HCT116 (cell line): ENCODE measurements at regions not wholly inside any gene's neighbourhood (a gene's known extent, or its start where the extent isn't known, plus 50 kb on each side); places are given as distances from the start of the nearest gene placed in this dataset.

Experiments used
- ATAC-seq: fragments of 200-7000 bp; cut with Tn5 transposase; 2 replicates; pipeline ENCODE4 v1.9.1; 2020; ENCODE audit warnings: mild to moderate bottlenecking, moderate library complexity
- BruUV-seq: library from RNA; stranded (reverse); fragments of 400-500 nt; replicated peaks from 2 replicates; lab custom pipeline; 2021; lab: Mats Ljungman, UMichigan
- CTCF ChIA-PET: fragments of 300-600 bp; sonication (Branson Sonifier 250); formaldehyde crosslinking; loops from one replicate; lab custom pipeline; 2021; ENCODE audit warnings: antibody characterized with exemption; lab: Charles Lee
- POLR2A ChIA-PET: fragments of 300-600, 350-600 bp; sonication (Branson Sonifier 250); formaldehyde crosslinking; loops from one replicate; lab custom pipeline; 2021; ENCODE audit warnings: antibody characterized with exemption; lab: Charles Lee
- RAD21 ChIA-PET, 2 experiments: fragments of 300-600 bp; sonication (Branson Sonifier 250); formaldehyde crosslinking; loops; one replicate each; lab custom pipeline; 2023; ENCODE audit warnings: low total read pairs in 2 of 2; ENCODE audit not compliant: uncharacterized antibody in 2 of 2, unreplicated experiment in 2 of 2, low non-redundant PET in 1 of 2; lab: Charles Lee
- DNase-seq: peaks from one replicate; pipeline ENCODE4 v3.0.0-alpha.2; 2010; ENCODE audit warnings: low read depth, low spot score
- H2AFZ ChIP-seq: fragments of 200-600 bp; shearing (Covaris generic), sonication (generic); 2 replicates; pipeline ENCODE4 v1.6.1; 2017; ENCODE audit warnings: low read depth, mixed run types, mixed read lengths, antibody characterized with exemption, low read length; ENCODE audit not compliant: poor library complexity, severe bottlenecking
- H3K27ac ChIP-seq: 2 replicates; pipeline ENCODE4 v1.5.1; 2012; ENCODE audit warnings: low read depth, low read length
- H3K27me3 ChIP-seq: fragments of 200-600 bp; sonication (generic); 2 replicates; pipeline ENCODE4 v1.6.1; 2016; ENCODE audit warnings: mixed run types, low read length, mixed read lengths; ENCODE audit not compliant: insufficient read depth
- H3K36me3 ChIP-seq, 2 experiments: fragments of 200-500 bp in 1 of 2; fragments of 200-600 bp in 1 of 2; sonication (Bioruptor generic) in 1 of 2; sonication (generic) in 1 of 2; 2 replicates each; pipeline versions ENCODE4 v1.5.1 to v1.6.1; 2014 to 2016; ENCODE audit warnings: low read length in 2 of 2, inconsistent platforms in 1 of 2, mixed read lengths in 1 of 2, mixed run types in 1 of 2; ENCODE audit not compliant: insufficient read depth in 2 of 2, control insufficient read depth in 1 of 2
- H3K4me1 ChIP-seq, 2 experiments: fragments of 200-600 bp in 1 of 2; sonication (generic) in 1 of 2; 2 replicates each; pipeline versions ENCODE4 v1.5.1 to v1.6.1; 2012 to 2017; ENCODE audit warnings: low read length in 2 of 2, inconsistent platforms in 1 of 2, mild to moderate bottlenecking in 1 of 2, mixed read lengths in 1 of 2, mixed run types in 1 of 2, moderate library complexity in 1 of 2; ENCODE audit not compliant: insufficient read depth in 2 of 2, control insufficient read depth in 1 of 2
- H3K4me2 ChIP-seq: fragments of 200-600 bp; sonication (generic); 2 replicates; pipeline ENCODE4 v1.6.1; 2017; ENCODE audit warnings: mixed run types, low read length, mixed read lengths
- H3K4me3 ChIP-seq, 2 experiments: fragments of 200-600 bp in 1 of 2; sonication (generic) in 1 of 2; replicated peaks in 1 of 2; 2 replicates each; pipeline ENCODE4 v1.5.1; 2011 to 2016; ENCODE audit warnings: low read length in 2 of 2, control low read depth in 1 of 2, low read depth in 1 of 2, mild to moderate bottlenecking in 1 of 2, mixed read lengths in 1 of 2, mixed run types in 1 of 2
- H3K79me2 ChIP-seq: fragments of 200-600 bp; sonication (generic); 2 replicates; pipeline ENCODE4 v1.6.1; 2017; ENCODE audit warnings: mild to moderate bottlenecking, mixed run types, low read length, moderate library complexity, mixed read lengths; ENCODE audit not compliant: insufficient read depth
- H3K9ac ChIP-seq: fragments of 200-600 bp; sonication (generic); 2 replicates; pipeline ENCODE4 v1.6.1; 2016; ENCODE audit warnings: low read length, mixed read lengths
- H3K9me2 ChIP-seq: fragments of 200-600 bp; sonication (generic), shearing (Covaris generic); 2 replicates; pipeline ENCODE4 v1.6.1; 2017; ENCODE audit warnings: mixed run types, mild to moderate bottlenecking, moderate library complexity; ENCODE audit not compliant: insufficient read depth
- H3K9me3 ChIP-seq, 2 experiments: fragments of 200-500 bp in 1 of 2; fragments of 200-600 bp in 1 of 2; sonication (Bioruptor generic) in 1 of 2; sonication (generic) in 1 of 2; 2 replicates each; pipeline ENCODE4 v1.6.1; 2014 to 2017; ENCODE audit warnings: low read length in 2 of 2, mixed read lengths in 2 of 2, inconsistent platforms in 1 of 2, low read depth in 1 of 2, mild to moderate bottlenecking in 1 of 2, mixed run types in 1 of 2, moderate library complexity in 1 of 2; ENCODE audit not compliant: control insufficient read depth in 1 of 2, insufficient read depth in 1 of 2
- H4K20me1 ChIP-seq: fragments of 200-600 bp; sonication (generic), shearing (Covaris generic); 2 replicates; pipeline ENCODE4 v1.6.1; 2017; ENCODE audit warnings: mixed run types, mild to moderate bottlenecking, moderate library complexity; ENCODE audit not compliant: insufficient read depth
- CBX3 ChIP-seq: IDR thresholded peaks from 2 replicates; pipeline ENCODE4 v1.6.1; 2012; ENCODE audit warnings: low read depth
- CEBPB ChIP-seq: IDR thresholded peaks from 2 replicates; pipeline ENCODE4 v1.6.1; 2012; ENCODE audit warnings: low read depth
- EGR1 ChIP-seq: IDR thresholded peaks from 2 replicates; pipeline ENCODE4 v1.6.1; 2012; ENCODE audit warnings: low read depth
- ELF1 ChIP-seq: IDR thresholded peaks from 2 replicates; pipeline ENCODE4 v1.6.1; 2012; ENCODE audit warnings: low read depth, borderline replicate concordance
- EZH2phosphoT487 ChIP-seq: fragments of 200-600 bp; IDR thresholded peaks from 2 replicates; pipeline ENCODE4 v1.6.1; 2018; ENCODE audit warnings: antibody characterized with exemption, borderline replicate concordance
- JUND ChIP-seq: IDR thresholded peaks from 2 replicates; pipeline ENCODE4 v1.6.1; 2012
- POLR2AphosphoS5 ChIP-seq: IDR thresholded peaks from 2 replicates; pipeline ENCODE4 v1.6.1; 2011; ENCODE audit warnings: mild to moderate bottlenecking, low read depth, low read length, moderate library complexity
- RAD21 ChIP-seq: IDR thresholded peaks from 2 replicates; pipeline ENCODE4 v1.6.1; 2012; ENCODE audit warnings: low read depth, mild to moderate bottlenecking
- REST ChIP-seq: IDR thresholded peaks from 2 replicates; pipeline ENCODE4 v1.6.1; 2012; ENCODE audit warnings: low read depth
- SIN3A ChIP-seq: IDR thresholded peaks from 2 replicates; pipeline ENCODE4 v1.6.1; 2012; ENCODE audit warnings: low read depth
- SP1 ChIP-seq: IDR thresholded peaks from 2 replicates; pipeline ENCODE4 v1.6.1; 2012; ENCODE audit warnings: low read depth
- SRF ChIP-seq: IDR thresholded peaks from 2 replicates; pipeline ENCODE4 v1.6.1; 2012; ENCODE audit warnings: low read depth
- ZBTB33 ChIP-seq: IDR thresholded peaks from 2 replicates; pipeline ENCODE4 v1.6.1; 2011; ENCODE audit warnings: mild to moderate bottlenecking, low read length, moderate library complexity; ENCODE audit not compliant: insufficient replicate concordance; ENCODE audit errors: extremely low read depth
- ZFX ChIP-seq: fragments of 450-650 bp; IDR thresholded peaks from 2 replicates; pipeline ENCODE4 v1.6.1; 2017
- intact Hi-C: fragments of 100-400 bp; cut with micrococcal nuclease; formaldehyde crosslinking; loops from 2 replicates; pipeline ENCODE4 v1.10.0; 2022
- TF ChIP-seq, protein P1 (sequence below): IDR thresholded peaks from 2 replicates; pipeline ENCODE4 v1.6.1; 2012
- TF ChIP-seq, protein P2 (sequence below): IDR thresholded peaks from 2 replicates; pipeline ENCODE4 v1.6.1; 2012

DNA sequence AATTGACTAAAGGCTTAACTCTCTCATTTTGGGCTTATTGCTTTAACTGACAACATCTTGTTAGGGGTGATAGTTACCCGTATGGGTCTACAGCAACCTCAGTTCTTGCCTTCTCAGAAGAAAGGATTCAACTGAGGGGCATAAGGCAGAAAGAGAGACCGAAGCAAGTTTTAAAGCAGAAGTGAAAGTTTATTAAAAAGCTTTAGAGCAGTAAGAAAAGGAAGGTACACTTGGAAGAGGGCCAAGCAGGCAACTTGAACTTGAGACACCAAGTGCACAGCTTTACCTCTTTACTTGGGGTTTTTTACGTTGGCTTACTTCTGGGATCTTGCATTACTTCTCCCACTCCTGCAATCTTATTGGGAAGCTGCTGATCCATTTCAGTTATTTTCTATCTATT lies 246.9 kb upstream of the PRR20A start:
- intact Hi-C loops = no loop called here
- no peak overlapping the region for H3K4me2 ChIP-seq
- H3K9me3 ChIP-seq = peaks cover 11 to 23% of the 10 kb centered on the region in 2 experiments; a peak in 3 of 4 replicates
- H3K27me3 ChIP-seq = no peaks in the 10 kb centered on the region
- no TSS peak for BruUV-seq
- no peak for ATAC-seq
- TF ChIP-seq CEBPB (no peak), EGR1 (no peak), JUND (no peak), RAD21 (no peak), ZBTB33 (no peak), CBX3 (no peak), EZH2phosphoT487 (no peak), SRF (no peak)
- H3K79me2 ChIP-seq = no peaks in the 10 kb centered on the region
- CTCF ChIA-PET = no interaction called here
- no peaks in the 10 kb centered on the region for H4K20me1 ChIP-seq
- POLR2A ChIA-PET = no interaction called here
- no peak for DNase-seq
- H3K4me3 ChIP-seq = no peak overlapping the region
- no peaks in the 10 kb centered on the region for H3K36me3 ChIP-seq
- RAD21 ChIA-PET = no interaction called here
- no peaks in the 10 kb centered on the region for H3K9me2 ChIP-seq
- no peaks in the 10 kb centered on the region for H3K4me1 ChIP-seq
- H3K27ac ChIP-seq = no peak overlapping the region
- no peak overlapping the region for H3K9ac ChIP-seq
- no peak overlapping the region for H2AFZ ChIP-seq

- Histone ChIP-seq H3K27ac (no peak overlapping the region), H3K9me2 (no peaks in the 10 kb centered on the region)
- no TSS peak for BruUV-seq
- TF ChIP-seq CEBPB (no peak), SIN3A (no peak), EGR1 (no peak), POLR2AphosphoS5 (no peak), REST (no peak), SP1 (no peak), ZFX (no peak), ELF1 (no peak), CBX3 (no peak), SRF (no peak)
- TF ChIP-seq, protein P1, sequence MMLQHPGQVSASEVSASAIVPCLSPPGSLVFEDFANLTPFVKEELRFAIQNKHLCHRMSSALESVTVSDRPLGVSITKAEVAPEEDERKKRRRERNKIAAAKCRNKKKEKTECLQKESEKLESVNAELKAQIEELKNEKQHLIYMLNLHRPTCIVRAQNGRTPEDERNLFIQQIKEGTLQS = no peak
- TF ChIP-seq, protein P2, sequence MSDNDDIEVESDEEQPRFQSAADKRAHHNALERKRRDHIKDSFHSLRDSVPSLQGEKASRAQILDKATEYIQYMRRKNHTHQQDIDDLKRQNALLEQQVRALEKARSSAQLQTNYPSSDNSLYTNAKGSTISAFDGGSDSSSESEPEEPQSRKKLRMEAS = no peak
Observed at GRCh38 chr13:56900549-56901279, 240.0 kb upstream of the PRR20A start.

More at GRCh38 chr13:56900549-56901279, 240.0 kb upstream of the PRR20A start:
- Histone ChIP-seq H3K79me2 (no peaks in the 10 kb centered on the region), H3K4me1 (no peaks in the 10 kb centered on the region), H3K9me3 (peaks cover 12 to 19% of the 10 kb centered on the region in 2 experiments; a peak in 3 of 4 replicates), H3K36me3 (no peaks in the 10 kb centered on the region; a peak in 1 of 4 replicates), H3K4me3 (no peak overlapping the region), H3K27me3 (no peaks in the 10 kb centered on the region), H4K20me1 (no peaks in the 10 kb centered on the region), H3K4me2 (no peak overlapping the region), H2AFZ (no peak overlapping the region), H3K9ac (no peak overlapping the region)
- ChIA-PET RAD21 (no interaction called here), CTCF (no interaction called here), POLR2A (no interaction called here)
- ATAC-seq (no peak), DNase-seq (no peak)
- intact Hi-C loops = no loop called here
